Ishikawa (cell line): ENCODE measurements at regions not wholly inside any gene's neighbourhood (a gene's known extent, or its start where the extent isn't known, plus 50 kb on each side); places are given as distances from the start of the nearest gene placed in this dataset.

Experiments used
- CEBPB ChIP-seq: IDR thresholded peaks from 2 replicates; pipeline ENCODE4 v1.6.1; 2012
- CREB1 ChIP-seq: IDR thresholded peaks from 2 replicates; pipeline ENCODE4 v1.6.1; 2012; ENCODE audit warnings: low read depth
- EGR1 ChIP-seq: IDR thresholded peaks from 2 replicates; pipeline ENCODE4 v1.6.1; 2012
- EP300 ChIP-seq: IDR thresholded peaks from 2 replicates; pipeline ENCODE4 v1.6.1; 2012; ENCODE audit warnings: borderline replicate concordance
- FOXM1 ChIP-seq: IDR thresholded peaks from 2 replicates; pipeline ENCODE4 v1.6.1; 2012; ENCODE audit warnings: low read depth, borderline replicate concordance
- NFIC ChIP-seq: IDR thresholded peaks from 2 replicates; pipeline ENCODE4 v1.6.1; 2012
- RAD21 ChIP-seq: IDR thresholded peaks from 2 replicates; pipeline ENCODE4 v1.6.1; 2012; ENCODE audit warnings: low read depth
- TAF1 ChIP-seq: IDR thresholded peaks from 2 replicates; pipeline ENCODE4 v1.6.1; 2012; ENCODE audit warnings: low read depth, mild to moderate bottlenecking
- TCF12 ChIP-seq: IDR thresholded peaks from 2 replicates; pipeline ENCODE4 v1.6.1; 2012; ENCODE audit warnings: low read depth
- TEAD4 ChIP-seq: IDR thresholded peaks from 2 replicates; pipeline ENCODE4 v1.6.1; 2012
- YY1 ChIP-seq: IDR thresholded peaks from 2 replicates; pipeline ENCODE4 v1.6.1; 2012; ENCODE audit warnings: low read depth
- ZBTB7A ChIP-seq: IDR thresholded peaks from 2 replicates; pipeline ENCODE4 v1.6.1; 2012; ENCODE audit warnings: low read depth
- TF ChIP-seq, protein P1 (sequence below): IDR thresholded peaks from 2 replicates; pipeline ENCODE4 v1.6.1; 2012; ENCODE audit warnings: low read depth, mild to moderate bottlenecking
- TF ChIP-seq, protein P2 (sequence below): IDR thresholded peaks from 2 replicates; pipeline ENCODE4 v1.6.1; 2012
- TF ChIP-seq, protein P3 (sequence below): IDR thresholded peaks from 2 replicates; pipeline ENCODE4 v1.6.1; 2012

DNA sequence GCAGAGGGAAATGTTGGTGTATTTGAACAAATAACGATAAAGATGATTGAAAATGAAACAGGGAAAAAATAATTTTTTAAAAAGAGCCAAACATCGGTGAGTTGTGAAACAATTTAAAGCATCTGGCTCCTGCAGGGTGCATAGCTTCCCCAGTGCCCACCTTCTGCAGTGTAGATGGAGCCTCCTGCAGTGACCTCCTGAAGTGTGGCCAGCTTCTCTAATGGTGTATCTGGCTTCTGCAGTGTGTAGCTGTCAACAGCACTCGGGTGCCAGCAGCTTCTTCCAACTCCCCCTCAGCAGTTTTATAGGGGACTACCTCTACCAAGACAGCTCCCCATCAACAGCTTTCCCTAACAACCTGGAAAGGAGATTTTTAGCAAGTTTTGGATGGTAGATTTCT is 279.4 kb upstream of the SEMA6A start:
- TF ChIP-seq TEAD4 (no peak), NFIC (no peak)

DNA sequence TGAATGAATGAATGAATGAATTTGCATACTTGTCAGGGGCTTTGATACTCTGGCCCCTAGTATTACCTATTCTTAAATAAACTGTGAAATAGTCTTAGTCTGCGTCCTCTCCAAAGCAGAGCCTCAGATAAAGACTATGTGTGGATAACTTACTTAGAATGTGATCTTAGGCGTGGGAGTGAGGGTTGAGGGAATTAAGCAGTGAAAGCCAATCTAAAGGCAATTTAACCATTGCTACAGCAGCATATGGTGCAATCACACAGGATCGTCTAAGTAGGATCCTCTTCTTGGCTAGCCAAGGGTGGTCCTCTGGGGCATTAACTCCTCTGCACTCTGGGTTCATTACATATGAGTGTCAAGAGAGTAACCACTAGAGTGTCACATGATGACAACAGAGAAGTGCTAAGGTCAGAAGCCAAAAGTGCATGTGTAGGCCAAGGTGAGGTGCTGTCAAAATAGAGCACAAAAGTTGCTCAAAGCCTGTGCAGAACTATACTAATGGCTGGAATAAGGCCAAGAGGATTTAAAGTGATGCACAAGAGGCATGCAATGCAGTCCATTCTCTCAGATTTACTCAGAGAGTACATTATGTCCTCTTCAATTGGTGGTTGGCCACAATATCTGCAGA is 274.4 kb upstream of the SEMA6A start:
- no peak for TF ChIP-seq TAF1
- no peak for TF ChIP-seq FOXM1
- TF ChIP-seq, protein P1, sequence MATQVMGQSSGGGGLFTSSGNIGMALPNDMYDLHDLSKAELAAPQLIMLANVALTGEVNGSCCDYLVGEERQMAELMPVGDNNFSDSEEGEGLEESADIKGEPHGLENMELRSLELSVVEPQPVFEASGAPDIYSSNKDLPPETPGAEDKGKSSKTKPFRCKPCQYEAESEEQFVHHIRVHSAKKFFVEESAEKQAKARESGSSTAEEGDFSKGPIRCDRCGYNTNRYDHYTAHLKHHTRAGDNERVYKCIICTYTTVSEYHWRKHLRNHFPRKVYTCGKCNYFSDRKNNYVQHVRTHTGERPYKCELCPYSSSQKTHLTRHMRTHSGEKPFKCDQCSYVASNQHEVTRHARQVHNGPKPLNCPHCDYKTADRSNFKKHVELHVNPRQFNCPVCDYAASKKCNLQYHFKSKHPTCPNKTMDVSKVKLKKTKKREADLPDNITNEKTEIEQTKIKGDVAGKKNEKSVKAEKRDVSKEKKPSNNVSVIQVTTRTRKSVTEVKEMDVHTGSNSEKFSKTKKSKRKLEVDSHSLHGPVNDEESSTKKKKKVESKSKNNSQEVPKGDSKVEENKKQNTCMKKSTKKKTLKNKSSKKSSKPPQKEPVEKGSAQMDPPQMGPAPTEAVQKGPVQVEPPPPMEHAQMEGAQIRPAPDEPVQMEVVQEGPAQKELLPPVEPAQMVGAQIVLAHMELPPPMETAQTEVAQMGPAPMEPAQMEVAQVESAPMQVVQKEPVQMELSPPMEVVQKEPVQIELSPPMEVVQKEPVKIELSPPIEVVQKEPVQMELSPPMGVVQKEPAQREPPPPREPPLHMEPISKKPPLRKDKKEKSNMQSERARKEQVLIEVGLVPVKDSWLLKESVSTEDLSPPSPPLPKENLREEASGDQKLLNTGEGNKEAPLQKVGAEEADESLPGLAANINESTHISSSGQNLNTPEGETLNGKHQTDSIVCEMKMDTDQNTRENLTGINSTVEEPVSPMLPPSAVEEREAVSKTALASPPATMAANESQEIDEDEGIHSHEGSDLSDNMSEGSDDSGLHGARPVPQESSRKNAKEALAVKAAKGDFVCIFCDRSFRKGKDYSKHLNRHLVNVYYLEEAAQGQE, result no peak
- no peak for TF ChIP-seq CREB1
- no peak for TF ChIP-seq EP300
- no peak for TF ChIP-seq ZBTB7A
- TF ChIP-seq, protein P2, sequence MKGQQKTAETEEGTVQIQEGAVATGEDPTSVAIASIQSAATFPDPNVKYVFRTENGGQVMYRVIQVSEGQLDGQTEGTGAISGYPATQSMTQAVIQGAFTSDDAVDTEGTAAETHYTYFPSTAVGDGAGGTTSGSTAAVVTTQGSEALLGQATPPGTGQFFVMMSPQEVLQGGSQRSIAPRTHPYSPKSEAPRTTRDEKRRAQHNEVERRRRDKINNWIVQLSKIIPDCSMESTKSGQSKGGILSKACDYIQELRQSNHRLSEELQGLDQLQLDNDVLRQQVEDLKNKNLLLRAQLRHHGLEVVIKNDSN, result no peak
- no peak for TF ChIP-seq NFIC
- TF ChIP-seq, protein P3, sequence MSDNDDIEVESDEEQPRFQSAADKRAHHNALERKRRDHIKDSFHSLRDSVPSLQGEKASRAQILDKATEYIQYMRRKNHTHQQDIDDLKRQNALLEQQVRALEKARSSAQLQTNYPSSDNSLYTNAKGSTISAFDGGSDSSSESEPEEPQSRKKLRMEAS, result no peak
- no peak for TF ChIP-seq YY1
- no peak for TF ChIP-seq TEAD4
- TF ChIP-seq RAD21, result no peak
- TF ChIP-seq TCF12, result no peak
- no peak for TF ChIP-seq CEBPB
- no peak for TF ChIP-seq EGR1

DNA sequence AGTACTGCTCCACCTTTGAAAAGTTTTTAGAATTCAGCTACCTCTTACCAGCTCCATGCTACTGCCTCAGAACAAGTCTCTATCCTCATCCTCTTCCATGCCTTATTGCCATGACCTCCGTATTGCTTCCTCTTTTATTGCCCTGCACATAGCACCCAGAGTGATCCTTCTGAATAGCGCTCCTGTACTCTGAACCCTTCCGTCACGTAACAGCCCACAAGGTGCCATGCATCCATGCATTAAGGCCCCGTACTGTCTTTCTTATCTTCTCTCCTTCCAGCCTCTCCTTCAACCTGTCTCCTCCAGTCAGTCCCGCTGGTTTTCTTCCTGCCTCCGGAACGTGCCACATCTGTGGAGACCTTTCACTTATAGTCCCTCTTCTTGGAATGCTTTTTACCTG is 273.3 kb upstream of the SEMA6A start:
- no peak for TF ChIP-seq RAD21
- TF ChIP-seq TEAD4, result no peak
- TF ChIP-seq YY1, result no peak
- no peak for TF ChIP-seq CEBPB
- no peak for TF ChIP-seq TAF1
- TF ChIP-seq ZBTB7A, result no peak
- TF ChIP-seq CREB1, result no peak
- TF ChIP-seq, protein P1, result no peak
- TF ChIP-seq FOXM1, result no peak
- TF ChIP-seq, protein P2, result no peak
- TF ChIP-seq EP300, result no peak
- TF ChIP-seq, protein P3, result no peak
- no peak for TF ChIP-seq EGR1
- no peak for TF ChIP-seq TCF12
- no peak for TF ChIP-seq NFIC

DNA sequence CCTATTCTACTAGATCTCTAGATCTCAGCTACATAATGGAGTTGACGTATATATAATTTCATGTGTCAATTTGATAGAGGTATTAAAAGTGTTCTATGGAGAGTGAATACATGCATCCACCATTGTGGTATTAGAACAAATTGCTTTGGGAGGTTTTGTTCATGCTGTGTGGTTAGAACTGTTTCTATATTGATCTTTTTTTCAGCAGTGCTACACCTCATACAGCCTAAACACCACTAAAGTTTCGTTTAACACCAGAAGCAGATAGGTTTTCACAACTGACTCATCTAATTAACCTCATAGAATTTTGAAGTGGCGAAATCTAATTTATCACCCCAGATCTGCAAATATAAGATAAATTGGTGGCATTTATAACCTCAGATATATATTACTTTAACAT is 269.4 kb upstream of the SEMA6A start:
- TF ChIP-seq, protein P2, result no peak
- TF ChIP-seq CREB1 (no peak), TCF12 (no peak), TEAD4 (no peak), ZBTB7A (no peak), EGR1 (no peak), RAD21 (no peak), NFIC (no peak), FOXM1 (no peak), EP300 (no peak), TAF1 (no peak), YY1 (no peak)
- TF ChIP-seq, protein P3, result no peak
- TF ChIP-seq, protein P1, result no peak
